ENCODE measurements at regions not wholly inside any gene's neighbourhood (a gene's known extent, or its start where the extent isn't known, plus 50 kb on each side); places are given as distances from the start of the nearest gene placed in this dataset.
"Not testable (repeated sequence)": the region's sequence is repeated elsewhere in the genome, so short reads cannot be mapped to it uniquely, and the experiment has no call there.

GRCh38 chr3:30479737-30480136 is 126.7 kb upstream of the TGFBR2 start:
- TF ChIP-seq EZH2 (IDR thresholded peaks at IDR 0.05; ENCODE audit: low read length); CTCF (optimal IDR thresholded peaks at IDR 0.05 in 1 of 3, IDR thresholded peaks at IDR 0.05 in 1 of 3, conservative IDR thresholded peaks at IDR 0.05 in 1 of 3; ENCODE audit: extremely low read depth in 1 of 3, insufficient read depth in 2 of 3, low read length in 3 of 3): not testable (repeated sequence)
